HG02763 (cell line): ENCODE measurements at regions not wholly inside any gene's neighbourhood (a gene's known extent, or its start where the extent isn't known, plus 50 kb on each side); places are given as distances from the start of the nearest gene placed in this dataset.
"Not testable (repeated sequence)": the region's sequence is repeated elsewhere in the genome, so short reads cannot be mapped to it uniquely, and the experiment has no call there.

Experiments
- ATAC-seq: cut with Tn5 transposase; IDR thresholded peaks from one replicate; pipeline ENCODE4 v1.9.1; 2021; ENCODE audit warnings: mild to moderate bottlenecking, moderate library complexity; ENCODE audit not compliant: unreplicated experiment

- no peak for ATAC-seq
These were observed 74.3 kb upstream of the CYRIA start for GRCh38 chr2:16739778-16740581.

- ATAC-seq = no peak
These were observed 73.0 kb upstream of the CYRIA start for GRCh38 chr2:16738361-16739225.

GRCh38 chr2:16737812-16738211, 72.2 kb upstream of the CYRIA start:
- no peak for ATAC-seq

GRCh38 chr2:16736633-16737032, 71.0 kb upstream of the CYRIA start:
- no peak for ATAC-seq

- no peak for ATAC-seq
These were observed 63.7 kb upstream of the CYRIA start for GRCh38 chr2:16729335-16729734.

GRCh38 chr2:16728351-16729136, 62.9 kb upstream of the CYRIA start:
- ATAC-seq = no peak

- ATAC-seq = not testable (repeated sequence)
These were observed 62.2 kb upstream of the CYRIA start for GRCh38 chr2:16727849-16728248.

GRCh38 chr2:16727256-16727655, 61.6 kb upstream of the CYRIA start:
- ATAC-seq = no peak

- no peak for ATAC-seq
These were observed 60.9 kb upstream of the CYRIA start for GRCh38 chr2:16726577-16726976.

GRCh38 chr2:16726147-16726546, 60.5 kb upstream of the CYRIA start:
- no peak for ATAC-seq

GRCh38 chr2:16725549-16725948, 59.9 kb upstream of the CYRIA start:
- ATAC-seq = no peak

GRCh38 chr2:16722677-16723076, 57.0 kb upstream of the CYRIA start:
- no peak for ATAC-seq

- no peak for ATAC-seq
These were observed 56.5 kb upstream of the CYRIA start for GRCh38 chr2:16722126-16722525.

GRCh38 chr2:16721529-16721928, 55.9 kb upstream of the CYRIA start:
- not testable (repeated sequence) for ATAC-seq

- not testable (repeated sequence) for ATAC-seq
These were observed 55.1 kb upstream of the CYRIA start for GRCh38 chr2:16720737-16721136.

GRCh38 chr2:16719485-16719808, 53.8 kb upstream of the CYRIA start:
- ATAC-seq = no peak

GRCh38 chr2:16718576-16719484, 53.2 kb upstream of the CYRIA start:
- no peak for ATAC-seq

- ATAC-seq = no peak
These were observed 51.8 kb upstream of the CYRIA start for GRCh38 chr2:16717477-16717876.

GRCh38 chr2:16716944-16717343, 51.3 kb upstream of the CYRIA start:
- no peak for ATAC-seq

GRCh38 chr2:16716024-16716423, 50.4 kb upstream of the CYRIA start:
- ATAC-seq = no peak
